H9 (cell line): ENCODE measurements at regions not wholly inside any gene's neighbourhood (a gene's known extent, or its start where the extent isn't known, plus 50 kb on each side); places are given as distances from the start of the nearest gene placed in this dataset.

Experiments
- DNase-seq: peaks from one replicate; pipeline ENCODE4 v3.0.0-alpha.2; 2017
- H2AFZ ChIP-seq: one replicate; pipeline ENCODE4 v1.6.1; 2013; ENCODE audit warnings: mild to moderate bottlenecking, low read length, control low read depth, moderate library complexity
- H2AK5ac ChIP-seq: 2 replicates; pipeline ENCODE4 v1.6.1; 2013; ENCODE audit warnings: low read length, control low read depth, mixed read lengths; ENCODE audit not compliant: insufficient read length
- H2BK120ac ChIP-seq: one replicate; pipeline ENCODE4 v1.6.1; 2013; ENCODE audit warnings: low read depth, mild to moderate bottlenecking, low read length, control low read depth, inconsistent platforms; ENCODE audit not compliant: poor library complexity, severe bottlenecking
- H2BK12ac ChIP-seq: 2 replicates; pipeline ENCODE4 v1.6.1; 2013; ENCODE audit warnings: low read length, control low read depth, mixed read lengths, low read depth; ENCODE audit not compliant: insufficient read length
- H2BK15ac ChIP-seq: 2 replicates; pipeline ENCODE4 v1.6.1; 2013; ENCODE audit warnings: low read depth, low read length, control low read depth
- H2BK20ac ChIP-seq: one replicate; pipeline ENCODE4 v1.6.1; 2013; ENCODE audit warnings: low read depth, mild to moderate bottlenecking, low read length, control low read depth, inconsistent platforms; ENCODE audit not compliant: poor library complexity, severe bottlenecking
- H2BK5ac ChIP-seq: 2 replicates; pipeline ENCODE4 v1.6.1; 2013; ENCODE audit warnings: low read length, control low read depth, mixed read lengths; ENCODE audit not compliant: insufficient read length
- H3K14ac ChIP-seq: 2 replicates; pipeline ENCODE4 v1.6.1; 2013; ENCODE audit warnings: low read length, control low read depth; ENCODE audit not compliant: insufficient read depth
- H3K18ac ChIP-seq: 2 replicates; pipeline ENCODE4 v1.6.1; 2013; ENCODE audit warnings: low read depth, mild to moderate bottlenecking, mixed read lengths, low read length, control low read depth; ENCODE audit not compliant: insufficient read length
- H3K23ac ChIP-seq: 2 replicates; pipeline ENCODE4 v1.6.1; 2013; ENCODE audit warnings: low read length, control low read depth, mixed read lengths, low read depth; ENCODE audit not compliant: insufficient read length
- H3K23me2 ChIP-seq: 2 replicates; pipeline ENCODE4 v1.6.1; 2013; ENCODE audit warnings: low read depth, mild to moderate bottlenecking, mixed read lengths, low read length, control low read depth; ENCODE audit not compliant: insufficient read length, poor library complexity, severe bottlenecking
- H3K27ac ChIP-seq: 2 replicates; pipeline ENCODE4 v1.5.1; 2013; ENCODE audit warnings: low read length, control low read depth, mixed read lengths, low read depth; ENCODE audit not compliant: insufficient read length
- H3K27me3 ChIP-seq: 2 replicates; pipeline ENCODE4 v1.6.1; 2013; ENCODE audit warnings: low read length, control low read depth, inconsistent platforms; ENCODE audit not compliant: insufficient read depth
- H3K4ac ChIP-seq: 2 replicates; pipeline ENCODE4 v1.6.1; 2013; ENCODE audit warnings: low read depth, mild to moderate bottlenecking, control low read depth, inconsistent platforms, low read length, moderate library complexity
- H3K4me1 ChIP-seq: 2 replicates; pipeline ENCODE4 v1.6.1; 2013; ENCODE audit warnings: low read length, control low read depth, inconsistent platforms; ENCODE audit not compliant: insufficient read depth
- H3K4me2 ChIP-seq: 2 replicates; pipeline ENCODE4 v1.6.1; 2013; ENCODE audit warnings: low read length, control low read depth, mixed read lengths; ENCODE audit not compliant: insufficient read length, insufficient read depth
- H3K56ac ChIP-seq: 2 replicates; pipeline ENCODE4 v1.6.1; 2013; ENCODE audit warnings: low read depth, mild to moderate bottlenecking, mixed read lengths, low read length, control low read depth; ENCODE audit not compliant: insufficient read length
- H3K79me1 ChIP-seq: 2 replicates; pipeline ENCODE4 v1.6.1; 2013; ENCODE audit warnings: low read depth, mild to moderate bottlenecking, moderate library complexity, low read length, control low read depth, inconsistent platforms; ENCODE audit not compliant: insufficient read depth, poor library complexity, severe bottlenecking
- H3K79me2 ChIP-seq: 2 replicates; pipeline ENCODE4 v1.6.1; 2013; ENCODE audit warnings: low read length, control low read depth, inconsistent platforms; ENCODE audit not compliant: insufficient read depth
- H3K9ac ChIP-seq: 2 replicates; pipeline ENCODE4 v1.6.1; 2013; ENCODE audit warnings: low read length, control low read depth, mixed read lengths; ENCODE audit not compliant: insufficient read length; ENCODE audit errors: extremely low read depth
- H3K9me3 ChIP-seq: one replicate; pipeline ENCODE4 v1.6.1; 2013; ENCODE audit warnings: low read depth, low read length, inconsistent platforms; ENCODE audit not compliant: control insufficient read depth
- H3T11ph ChIP-seq: one replicate; pipeline ENCODE4 v1.6.1; 2013; ENCODE audit warnings: mild to moderate bottlenecking, low read length, control low read depth, inconsistent platforms
- H4K20me1 ChIP-seq: one replicate; pipeline ENCODE4 v1.6.1; 2013; ENCODE audit not compliant: control insufficient read depth, insufficient read length, insufficient read depth
- H4K5ac ChIP-seq: 2 replicates; pipeline ENCODE4 v1.6.1; 2013; ENCODE audit warnings: low read depth, mild to moderate bottlenecking, mixed read lengths, low read length, control low read depth; ENCODE audit not compliant: insufficient read length
- H4K8ac ChIP-seq: replicated peaks from 2 replicates; pipeline ENCODE4 v1.6.1; 2013; ENCODE audit warnings: low read length, control low read depth, mixed read lengths, low read depth; ENCODE audit not compliant: insufficient read length
- H4K91ac ChIP-seq: 2 replicates; pipeline ENCODE4 v1.6.1; 2013; ENCODE audit warnings: low read depth, mild to moderate bottlenecking, moderate library complexity, mixed read lengths, low read length, control low read depth; ENCODE audit not compliant: insufficient read length
- H3K27ac Mint-ChIP-seq, 3 experiments: 2 replicates in 2 of 3; 3 replicates in 1 of 3; pipeline ENCODE4 v1.8.0; 2020 to 2021; ENCODE audit warnings: mixed read lengths in 3 of 3, mild to moderate bottlenecking in 1 of 3, moderate library complexity in 1 of 3
- H3K27me3 Mint-ChIP-seq: 2 replicates; pipeline ENCODE4 v1.8.0; 2021; ENCODE audit warnings: low read depth, mild to moderate bottlenecking, moderate library complexity, mixed read lengths
- H3K36me3 Mint-ChIP-seq, 3 experiments: 2 replicates in 2 of 3; 3 replicates in 1 of 3; pipeline ENCODE4 v1.8.0; 2020 to 2021; ENCODE audit warnings: low read depth in 3 of 3, mixed read lengths in 3 of 3; ENCODE audit not compliant: insufficient read depth in 1 of 3
- H3K4me1 Mint-ChIP-seq, 2 experiments: 2 replicates each; pipeline ENCODE4 v1.8.0; 2020; ENCODE audit warnings: mixed read lengths in 2 of 2
- H3K4me3 Mint-ChIP-seq, 2 experiments: 2 replicates in 1 of 2; 3 replicates in 1 of 2; pipeline ENCODE4 v1.8.0; 2020 to 2021; ENCODE audit warnings: mild to moderate bottlenecking in 2 of 2, mixed read lengths in 2 of 2, moderate library complexity in 1 of 2
- H3K9me3 Mint-ChIP-seq, 2 experiments: 2 replicates in 1 of 2; 3 replicates in 1 of 2; pipeline ENCODE4 v1.8.0; 2020; ENCODE audit warnings: mild to moderate bottlenecking in 2 of 2, mixed read lengths in 2 of 2, moderate library complexity in 1 of 2
- WGBS: extraction: QIAGEN DNeasy Blood & Tissue Kit; methylation state at CpG from one replicate; pipeline ENCODE4 v1.1.7; 2013; ENCODE audit warnings: missing lambda C conversion rate, low lambda C conversion rate, mixed read lengths; ENCODE audit not compliant: insufficient read length; ENCODE audit errors: extremely low coverage; 5-methylcytosine and 5-hydroxymethylcytosine counted together
- TF ChIP-seq, protein P1 (sequence below): fragments of 200-600 bp; sonication (generic); conservative IDR thresholded peaks from 3 replicates; pipeline ENCODE4 v1.8.0; 2021; ENCODE audit warnings: antibody characterized with exemption, mild to moderate bottlenecking

DNA sequence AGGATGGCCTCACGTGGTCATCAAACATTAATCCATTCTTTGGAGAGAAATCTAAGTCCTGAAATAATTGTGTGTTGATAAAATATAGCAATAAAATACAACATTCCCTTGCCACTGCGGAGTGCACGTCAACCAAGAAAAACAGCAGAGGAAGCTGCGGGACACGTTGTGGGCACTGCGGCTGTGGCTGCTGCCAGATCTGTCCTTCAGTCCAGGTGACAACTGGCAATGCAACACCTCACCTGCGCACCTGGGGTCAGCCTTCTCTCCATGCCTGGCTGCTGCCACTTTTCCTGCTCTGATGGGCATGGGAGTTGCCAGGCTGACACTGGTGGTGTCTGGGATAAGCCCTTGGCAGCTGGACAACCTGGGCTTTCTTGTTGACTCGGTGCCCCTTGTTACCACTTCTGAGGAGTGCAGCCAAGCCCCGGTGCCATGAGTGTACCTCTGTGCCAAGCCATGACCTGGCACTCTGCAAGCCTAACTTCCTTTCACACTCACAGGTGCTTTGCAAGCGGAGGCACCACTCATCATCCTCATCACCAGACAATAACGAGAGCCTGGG lies 251.6 kb upstream of the TSHZ3 start:
- H2BK20ac ChIP-seq = no peak overlapping the region
- H3K4me3 Mint-ChIP-seq = no peak overlapping the region
- no peak overlapping the region for H3K27ac ChIP-seq
- H3K36me3 Mint-ChIP-seq = no peaks in the 10 kb centered on the region
- no peak overlapping the region for H3K23ac ChIP-seq
- TF ChIP-seq, protein P1, sequence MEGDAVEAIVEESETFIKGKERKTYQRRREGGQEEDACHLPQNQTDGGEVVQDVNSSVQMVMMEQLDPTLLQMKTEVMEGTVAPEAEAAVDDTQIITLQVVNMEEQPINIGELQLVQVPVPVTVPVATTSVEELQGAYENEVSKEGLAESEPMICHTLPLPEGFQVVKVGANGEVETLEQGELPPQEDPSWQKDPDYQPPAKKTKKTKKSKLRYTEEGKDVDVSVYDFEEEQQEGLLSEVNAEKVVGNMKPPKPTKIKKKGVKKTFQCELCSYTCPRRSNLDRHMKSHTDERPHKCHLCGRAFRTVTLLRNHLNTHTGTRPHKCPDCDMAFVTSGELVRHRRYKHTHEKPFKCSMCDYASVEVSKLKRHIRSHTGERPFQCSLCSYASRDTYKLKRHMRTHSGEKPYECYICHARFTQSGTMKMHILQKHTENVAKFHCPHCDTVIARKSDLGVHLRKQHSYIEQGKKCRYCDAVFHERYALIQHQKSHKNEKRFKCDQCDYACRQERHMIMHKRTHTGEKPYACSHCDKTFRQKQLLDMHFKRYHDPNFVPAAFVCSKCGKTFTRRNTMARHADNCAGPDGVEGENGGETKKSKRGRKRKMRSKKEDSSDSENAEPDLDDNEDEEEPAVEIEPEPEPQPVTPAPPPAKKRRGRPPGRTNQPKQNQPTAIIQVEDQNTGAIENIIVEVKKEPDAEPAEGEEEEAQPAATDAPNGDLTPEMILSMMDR = no peak
- H3K27me3 ChIP-seq = peaks cover 3% of the 10 kb centered on the region; the same call in 1 of the 2 replicates
- H3K18ac ChIP-seq = no peak overlapping the region
- no peak overlapping the region for H2BK15ac ChIP-seq
- no peaks in the 10 kb centered on the region for H3K9me3 ChIP-seq
- no peak overlapping the region for H2AK5ac ChIP-seq
- 0 out of 2 replicates have a peak, but pooled peaks cover 1% of the 10 kb centered on the region for H3K27me3 Mint-ChIP-seq
- H4K20me1 ChIP-seq = no peaks in the 10 kb centered on the region
- H3K79me1 ChIP-seq = no peaks in the 10 kb centered on the region
- H2AFZ ChIP-seq = no peak overlapping the region
- H3T11ph ChIP-seq = no peak overlapping the region
- H2BK120ac ChIP-seq = no peak overlapping the region
- no peak overlapping the region for H3K27ac Mint-ChIP-seq
- H3K23me2 ChIP-seq = no peaks in the 10 kb centered on the region
- no peak overlapping the region for H3K56ac ChIP-seq
- no peak for DNase-seq
- H3K4me2 ChIP-seq = no peak overlapping the region
- H3K79me2 ChIP-seq = no peaks in the 10 kb centered on the region
- no peak overlapping the region for H4K8ac ChIP-seq
- H3K4me1 ChIP-seq = no peaks in the 10 kb centered on the region
- H4K5ac ChIP-seq = no peak overlapping the region
- H2BK12ac ChIP-seq = no peak overlapping the region
- no peak overlapping the region for H3K4ac ChIP-seq
- no peak overlapping the region for H3K14ac ChIP-seq
- no peaks in the 10 kb centered on the region for H3K4me1 Mint-ChIP-seq
- no peak overlapping the region for H3K9ac ChIP-seq
- H4K91ac ChIP-seq = no peak overlapping the region
- H3K9me3 Mint-ChIP-seq = no peaks in the 10 kb centered on the region
- no peak overlapping the region for H2BK5ac ChIP-seq
- WGBS = no CpG with 5 or more reads among the region's 11 CpGs
